ENCODE measurements at regions not wholly inside any gene's neighbourhood (a gene's known extent, or its start where the extent isn't known, plus 50 kb on each side); places are given as distances from the start of the nearest gene placed in this dataset.

- no peaks in the 10 kb centered on the region for H3K36me3 ChIP-seq (ENCODE audit: control insufficient read depth, insufficient read depth, low read length)
- H3K4me1 ChIP-seq (ENCODE audit: control insufficient read depth, insufficient read depth, low read length), result no peaks in the 10 kb centered on the region
- no peak overlapping the region for H3K4me3 ChIP-seq (ENCODE audit: low read length)
- H3K27me3 ChIP-seq (ENCODE audit: control insufficient read depth, insufficient read depth, low read length), result peaks cover 2% of the 10 kb centered on the region
- no peak overlapping the region for H3K9ac ChIP-seq (ENCODE audit: low read length)
- no peak overlapping the region for H3K27ac ChIP-seq (ENCODE audit: low read depth, low read length)
These were observed 397.8 kb downstream of the GALR1 start for GRCh38 chr18:77647472-77647871.

- no peak overlapping the region for H3K9ac ChIP-seq (ENCODE audit: low read length)
- H3K36me3 ChIP-seq (ENCODE audit: control insufficient read depth, insufficient read depth, low read length), result no peaks in the 10 kb centered on the region
- no peaks in the 10 kb centered on the region for H3K4me1 ChIP-seq (ENCODE audit: control insufficient read depth, insufficient read depth, low read length)
These were observed 398.8 kb downstream of the GALR1 start for GRCh38 chr18:77648411-77648810.

DNA sequence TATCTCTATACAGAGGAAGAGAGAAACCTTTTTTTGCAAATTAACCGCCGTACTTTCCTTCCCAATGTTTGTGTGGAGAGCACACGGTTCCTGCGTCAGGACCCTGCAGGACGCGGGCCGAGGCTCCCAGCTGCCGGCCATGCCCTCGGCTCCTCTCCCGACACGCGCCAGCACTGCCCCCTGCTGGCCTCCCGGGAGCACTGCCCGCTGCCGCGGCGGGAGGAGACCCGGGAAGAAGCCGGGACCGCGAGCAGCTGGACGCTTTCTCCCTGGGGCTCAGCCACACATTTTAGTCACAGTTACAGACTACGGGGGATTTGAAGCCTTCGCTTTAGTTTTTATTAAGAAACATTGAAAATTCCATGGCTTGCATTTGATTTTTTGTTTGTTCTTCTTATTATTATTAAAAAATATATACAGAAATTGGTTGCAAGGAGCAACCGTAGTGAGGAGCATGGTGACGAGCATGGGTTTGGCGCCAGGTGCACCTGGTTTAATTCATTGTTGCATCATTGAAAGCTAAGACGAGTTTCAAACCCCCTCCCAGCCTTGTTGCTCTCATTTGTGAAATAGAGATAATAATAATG lies 401.2 kb downstream of the GALR1 start:
- H3K27me3 ChIP-seq (ENCODE audit: control insufficient read depth, insufficient read depth, low read length), result peaks cover 2% of the 10 kb centered on the region
- no peak overlapping the region for H3K4me3 ChIP-seq (ENCODE audit: low read length)
- H3K36me3 ChIP-seq (ENCODE audit: control insufficient read depth, insufficient read depth, low read length), result no peaks in the 10 kb centered on the region
- no peaks in the 10 kb centered on the region for H3K4me1 ChIP-seq (ENCODE audit: control insufficient read depth, insufficient read depth, low read length)
- no peak overlapping the region for H3K27ac ChIP-seq (ENCODE audit: low read depth, low read length)
- H3K9ac ChIP-seq (ENCODE audit: low read length), result no peak overlapping the region

More at GRCh38 chr18:77648411-77648810, 398.8 kb downstream of the GALR1 start:
- Histone ChIP-seq H3K4me3 (ENCODE audit: low read length) (no peak overlapping the region), H3K27me3 (ENCODE audit: control insufficient read depth, insufficient read depth, low read length) (peaks cover 2% of the 10 kb centered on the region), H3K27ac (ENCODE audit: low read depth, low read length) (no peak overlapping the region)

GRCh38 chr18:77651441-77651840 lies 401.8 kb downstream of the GALR1 start:
- no peak overlapping the region for H3K4me3 ChIP-seq (ENCODE audit: low read length)
- no peaks in the 10 kb centered on the region for H3K36me3 ChIP-seq (ENCODE audit: control insufficient read depth, insufficient read depth, low read length)
- H3K4me1 ChIP-seq (ENCODE audit: control insufficient read depth, insufficient read depth, low read length), result no peaks in the 10 kb centered on the region
- H3K27me3 ChIP-seq (ENCODE audit: control insufficient read depth, insufficient read depth, low read length), result peaks cover 2% of the 10 kb centered on the region
- H3K9ac ChIP-seq (ENCODE audit: low read length), result no peak overlapping the region
- H3K27ac ChIP-seq (ENCODE audit: low read depth, low read length), result no peak overlapping the region

DNA sequence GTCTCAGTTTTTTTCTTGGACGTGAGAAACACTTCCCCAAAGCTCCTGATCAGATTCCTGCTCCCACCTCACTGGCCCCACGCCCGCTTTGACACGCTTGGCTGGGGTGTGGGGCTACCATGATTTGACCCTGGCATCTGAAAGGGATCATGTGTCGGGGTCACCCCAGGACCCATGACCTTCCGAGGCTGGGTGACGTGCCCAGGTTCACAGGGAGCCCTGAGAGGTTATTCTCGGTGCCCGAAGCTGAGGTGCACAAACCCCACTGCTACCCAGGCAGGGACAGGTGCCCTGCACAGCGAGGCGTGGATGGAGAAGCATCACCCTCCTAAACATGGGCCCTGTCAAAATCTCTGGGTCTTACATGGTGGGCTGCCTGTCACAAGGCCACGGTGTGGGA lies 404.1 kb downstream of the GALR1 start:
- no peaks in the 10 kb centered on the region for H3K4me1 ChIP-seq (ENCODE audit: control insufficient read depth, insufficient read depth, low read length)
- H3K27ac ChIP-seq (ENCODE audit: low read depth, low read length), result no peak overlapping the region
- no peak overlapping the region for H3K4me3 ChIP-seq (ENCODE audit: low read length)
- H3K9ac ChIP-seq (ENCODE audit: low read length), result no peak overlapping the region
- peaks cover 2% of the 10 kb centered on the region for H3K27me3 ChIP-seq (ENCODE audit: control insufficient read depth, insufficient read depth, low read length)
- H3K36me3 ChIP-seq (ENCODE audit: control insufficient read depth, insufficient read depth, low read length), result no peaks in the 10 kb centered on the region

- no peak overlapping the region for H3K4me3 ChIP-seq (ENCODE audit: low read length)
- no peak overlapping the region for H3K27ac ChIP-seq (ENCODE audit: low read depth, low read length)
- H3K9ac ChIP-seq (ENCODE audit: low read length), result no peak overlapping the region
- H3K27me3 ChIP-seq (ENCODE audit: control insufficient read depth, insufficient read depth, low read length), result peaks cover 2% of the 10 kb centered on the region
- no peaks in the 10 kb centered on the region for H3K36me3 ChIP-seq (ENCODE audit: control insufficient read depth, insufficient read depth, low read length)
- no peaks in the 10 kb centered on the region for H3K4me1 ChIP-seq (ENCODE audit: control insufficient read depth, insufficient read depth, low read length)
These were observed 404.7 kb downstream of the GALR1 start for GRCh38 chr18:77654302-77654701.

DNA sequence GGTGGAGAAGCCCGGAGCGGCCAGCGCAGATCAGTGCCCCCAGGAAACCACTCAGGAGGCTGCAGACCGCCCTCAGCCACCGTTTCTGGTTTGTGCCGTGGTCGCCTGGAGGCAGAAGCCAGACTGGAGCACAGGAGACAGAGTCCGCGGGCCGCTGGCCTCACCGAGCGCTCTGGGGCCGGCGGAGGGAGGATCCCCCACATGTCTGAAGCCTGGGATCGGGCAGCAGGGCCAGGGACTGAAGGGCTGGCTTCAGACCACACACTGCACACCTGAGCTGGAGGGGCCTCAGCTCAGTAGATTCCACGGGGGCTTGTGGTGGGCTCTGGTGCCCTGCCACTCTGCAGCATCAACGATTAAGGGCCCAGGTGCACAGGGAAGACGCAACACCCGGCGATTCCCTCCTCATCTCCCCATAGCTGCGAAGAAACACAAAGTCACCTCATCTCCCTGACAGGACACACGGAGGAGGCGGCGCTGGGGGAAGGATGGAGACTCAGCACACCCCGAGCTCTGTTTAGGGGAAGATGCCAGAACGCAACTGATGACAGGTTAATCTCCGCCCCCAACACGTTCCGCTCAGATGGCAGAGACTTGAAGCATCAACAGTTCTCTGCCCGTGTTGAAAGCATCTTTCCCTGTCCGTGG lies 408.1 kb downstream of the GALR1 start:
- H3K36me3 ChIP-seq (ENCODE audit: control insufficient read depth, insufficient read depth, low read length), result no peaks in the 10 kb centered on the region
- H3K27me3 ChIP-seq (ENCODE audit: control insufficient read depth, insufficient read depth, low read length), result no peaks in the 10 kb centered on the region
- H3K27ac ChIP-seq (ENCODE audit: low read depth, low read length), result no peak overlapping the region
- no peaks in the 10 kb centered on the region for H3K4me1 ChIP-seq (ENCODE audit: control insufficient read depth, insufficient read depth, low read length)
- no peak overlapping the region for H3K4me3 ChIP-seq (ENCODE audit: low read length)
- H3K9ac ChIP-seq (ENCODE audit: low read length), result no peak overlapping the region

DNA sequence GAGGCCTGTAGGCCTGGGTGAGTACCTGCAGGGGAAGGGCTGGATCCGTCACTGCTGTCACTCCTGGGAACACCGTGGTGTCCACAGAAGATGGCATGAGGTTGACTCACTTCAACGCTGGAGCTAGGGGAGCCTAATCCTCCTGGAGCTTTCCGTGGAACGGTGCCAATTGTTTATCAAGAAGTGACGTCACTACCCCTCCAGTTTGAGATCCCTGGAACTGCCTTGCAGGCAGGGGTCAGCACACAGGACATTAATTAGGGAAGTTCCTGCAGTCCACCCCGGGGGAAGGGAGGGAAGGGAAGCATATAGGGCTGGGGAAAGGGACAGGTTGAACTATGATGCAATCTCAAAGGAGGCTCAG lies 408.6 kb downstream of the GALR1 start:
- no peak overlapping the region for H3K4me3 ChIP-seq (ENCODE audit: low read length)
- no peaks in the 10 kb centered on the region for H3K36me3 ChIP-seq (ENCODE audit: control insufficient read depth, insufficient read depth, low read length)
- no peak overlapping the region for H3K9ac ChIP-seq (ENCODE audit: low read length)
- H3K27ac ChIP-seq (ENCODE audit: low read depth, low read length), result no peak overlapping the region
- H3K27me3 ChIP-seq (ENCODE audit: control insufficient read depth, insufficient read depth, low read length), result no peaks in the 10 kb centered on the region
- no peaks in the 10 kb centered on the region for H3K4me1 ChIP-seq (ENCODE audit: control insufficient read depth, insufficient read depth, low read length)

- no peak overlapping the region for H3K4me3 ChIP-seq (ENCODE audit: low read length)
- no peaks in the 10 kb centered on the region for H3K36me3 ChIP-seq (ENCODE audit: control insufficient read depth, insufficient read depth, low read length)
- no peaks in the 10 kb centered on the region for H3K4me1 ChIP-seq (ENCODE audit: control insufficient read depth, insufficient read depth, low read length)
- no peaks in the 10 kb centered on the region for H3K27me3 ChIP-seq (ENCODE audit: control insufficient read depth, insufficient read depth, low read length)
- H3K27ac ChIP-seq (ENCODE audit: low read depth, low read length), result no peak overlapping the region
- H3K9ac ChIP-seq (ENCODE audit: low read length), result no peak overlapping the region
These were observed 409.3 kb downstream of the GALR1 start for GRCh38 chr18:77658751-77659448.

DNA sequence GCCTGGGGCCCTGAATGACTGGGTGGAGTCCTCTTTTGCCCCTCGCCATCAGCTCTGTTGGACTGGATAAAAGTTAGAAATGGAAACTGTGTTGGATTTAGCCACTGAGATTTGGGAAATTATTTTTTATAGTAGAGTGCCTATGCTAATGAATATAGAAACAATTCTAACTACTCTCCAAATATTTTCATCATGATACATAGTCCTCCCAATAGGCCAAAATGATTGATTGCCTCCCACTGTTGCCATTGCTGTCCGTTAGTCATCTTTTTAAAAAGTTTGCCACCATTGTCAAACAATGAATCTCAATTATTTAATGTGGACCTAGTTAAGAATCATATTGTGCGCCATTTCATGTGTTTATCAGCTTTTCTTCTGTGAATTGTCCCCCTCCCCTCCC lies 417.0 kb downstream of the GALR1 start:
- no peak overlapping the region for H3K27ac ChIP-seq (ENCODE audit: low read depth, low read length)
- H3K4me3 ChIP-seq (ENCODE audit: low read length), result no peak overlapping the region
- H3K4me1 ChIP-seq (ENCODE audit: control insufficient read depth, insufficient read depth, low read length), result no peaks in the 10 kb centered on the region
- no peaks in the 10 kb centered on the region for H3K27me3 ChIP-seq (ENCODE audit: control insufficient read depth, insufficient read depth, low read length)
- no peak overlapping the region for H3K9ac ChIP-seq (ENCODE audit: low read length)
- H3K36me3 ChIP-seq (ENCODE audit: control insufficient read depth, insufficient read depth, low read length), result no peaks in the 10 kb centered on the region

DNA sequence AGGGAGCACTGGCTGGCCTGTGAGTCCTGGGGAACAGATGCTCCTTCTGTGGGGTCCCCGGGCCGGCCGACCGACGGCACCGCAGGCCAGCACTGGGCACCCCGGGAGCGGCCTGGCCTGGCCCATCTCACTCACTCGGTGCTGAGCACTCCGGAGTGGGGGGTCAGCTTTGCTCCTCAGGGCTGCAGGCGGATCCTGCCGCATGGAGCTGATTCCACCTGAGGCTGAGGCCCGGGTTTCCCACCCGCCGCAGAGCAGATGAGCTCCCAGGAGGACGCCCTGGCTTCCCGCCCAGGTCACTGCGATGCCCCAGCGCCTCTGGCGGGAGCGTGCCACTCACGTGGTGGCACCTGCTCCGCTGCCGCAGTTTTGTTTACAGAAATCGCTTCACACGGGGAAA lies 418.6 kb downstream of the GALR1 start:
- H3K4me1 ChIP-seq (ENCODE audit: control insufficient read depth, insufficient read depth, low read length), result no peaks in the 10 kb centered on the region
- no peak overlapping the region for H3K4me3 ChIP-seq (ENCODE audit: low read length)
- H3K9ac ChIP-seq (ENCODE audit: low read length), result no peak overlapping the region
- H3K36me3 ChIP-seq (ENCODE audit: control insufficient read depth, insufficient read depth, low read length), result no peaks in the 10 kb centered on the region
- no peak overlapping the region for H3K27ac ChIP-seq (ENCODE audit: low read depth, low read length)
- no peaks in the 10 kb centered on the region for H3K27me3 ChIP-seq (ENCODE audit: control insufficient read depth, insufficient read depth, low read length)

- H3K27ac ChIP-seq (ENCODE audit: low read depth, low read length), result no peak overlapping the region
- no peaks in the 10 kb centered on the region for H3K4me1 ChIP-seq (ENCODE audit: control insufficient read depth, insufficient read depth, low read length)
- no peaks in the 10 kb centered on the region for H3K27me3 ChIP-seq (ENCODE audit: control insufficient read depth, insufficient read depth, low read length)
- H3K9ac ChIP-seq (ENCODE audit: low read length), result no peak overlapping the region
- H3K4me3 ChIP-seq (ENCODE audit: low read length), result no peak overlapping the region
- H3K36me3 ChIP-seq (ENCODE audit: control insufficient read depth, insufficient read depth, low read length), result no peaks in the 10 kb centered on the region
These were observed 419.7 kb downstream of the GALR1 start for GRCh38 chr18:77669331-77669730.
